Epithelial cell of esophagus (primary cell): ENCODE measurements at regions not wholly inside any gene's neighbourhood (a gene's known extent, or its start where the extent isn't known, plus 50 kb on each side); places are given as distances from the start of the nearest gene placed in this dataset.
A peak's percentile ranks its signal among the peaks of the same experiment; 100 is the strongest.

ENCODE experiments used
- DNase-seq: peaks from one replicate; pipeline ENCODE4 v3.0.0; 2010; ENCODE audit warnings: low read depth
- H3K4me3 ChIP-seq: 2 replicates; pipeline ENCODE4 v1.5.1; 2011; ENCODE audit warnings: mild to moderate bottlenecking, low read length, control low read depth
- TF ChIP-seq, protein P1 (sequence below): IDR thresholded peaks from 2 replicates; pipeline ENCODE4 v1.5.1; 2011; ENCODE audit warnings: low read depth, mild to moderate bottlenecking, low read length, control low read depth, inconsistent platforms; ENCODE audit not compliant: insufficient read depth; ENCODE audit errors: missing control alignments

GRCh38 chr4:67104145-67104544, 441.2 kb downstream of the CENPC start:
- TF ChIP-seq, protein P1, sequence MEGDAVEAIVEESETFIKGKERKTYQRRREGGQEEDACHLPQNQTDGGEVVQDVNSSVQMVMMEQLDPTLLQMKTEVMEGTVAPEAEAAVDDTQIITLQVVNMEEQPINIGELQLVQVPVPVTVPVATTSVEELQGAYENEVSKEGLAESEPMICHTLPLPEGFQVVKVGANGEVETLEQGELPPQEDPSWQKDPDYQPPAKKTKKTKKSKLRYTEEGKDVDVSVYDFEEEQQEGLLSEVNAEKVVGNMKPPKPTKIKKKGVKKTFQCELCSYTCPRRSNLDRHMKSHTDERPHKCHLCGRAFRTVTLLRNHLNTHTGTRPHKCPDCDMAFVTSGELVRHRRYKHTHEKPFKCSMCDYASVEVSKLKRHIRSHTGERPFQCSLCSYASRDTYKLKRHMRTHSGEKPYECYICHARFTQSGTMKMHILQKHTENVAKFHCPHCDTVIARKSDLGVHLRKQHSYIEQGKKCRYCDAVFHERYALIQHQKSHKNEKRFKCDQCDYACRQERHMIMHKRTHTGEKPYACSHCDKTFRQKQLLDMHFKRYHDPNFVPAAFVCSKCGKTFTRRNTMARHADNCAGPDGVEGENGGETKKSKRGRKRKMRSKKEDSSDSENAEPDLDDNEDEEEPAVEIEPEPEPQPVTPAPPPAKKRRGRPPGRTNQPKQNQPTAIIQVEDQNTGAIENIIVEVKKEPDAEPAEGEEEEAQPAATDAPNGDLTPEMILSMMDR, result no peak
- DNase-seq, result peak; percentile 15
- H3K4me3 ChIP-seq, result no peak overlapping the region

DNA sequence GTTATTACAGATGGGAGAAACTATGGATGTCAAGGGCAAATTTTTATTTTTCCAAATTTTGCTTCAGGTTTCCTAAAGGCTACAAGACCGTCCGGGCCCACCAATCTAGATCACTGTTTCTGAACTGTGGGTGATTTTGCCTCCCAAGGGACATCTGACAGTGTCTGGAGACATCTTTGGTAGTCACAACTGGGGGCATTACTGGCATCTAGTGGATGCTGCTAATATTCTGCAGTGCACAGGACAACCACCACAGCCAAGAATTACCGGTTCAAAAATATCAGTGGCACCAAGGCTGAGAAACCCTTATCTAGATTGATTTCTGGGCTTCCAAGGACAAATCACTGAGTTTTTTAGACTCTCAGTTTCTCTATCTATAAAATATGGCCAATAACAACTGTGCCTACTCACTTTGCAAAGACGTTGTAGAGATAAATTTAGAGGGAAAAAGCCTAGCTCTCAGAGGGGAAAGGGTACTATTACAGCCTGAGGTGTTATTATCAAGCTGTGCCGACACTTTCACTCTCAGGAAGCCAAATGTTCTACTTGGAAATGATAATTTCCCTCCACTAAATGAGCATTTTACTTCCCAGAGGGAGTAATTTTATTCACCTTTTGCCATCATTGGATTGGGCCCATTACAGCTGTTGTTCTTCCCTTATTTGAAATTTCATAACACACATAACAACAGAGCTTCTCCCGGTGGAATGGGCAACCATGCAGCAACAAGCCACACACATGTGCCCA, 442.1 kb downstream of the CENPC start:
- DNase-seq, result no peak
- H3K4me3 ChIP-seq, result no peak overlapping the region
- TF ChIP-seq, protein P1, result no peak

DNA sequence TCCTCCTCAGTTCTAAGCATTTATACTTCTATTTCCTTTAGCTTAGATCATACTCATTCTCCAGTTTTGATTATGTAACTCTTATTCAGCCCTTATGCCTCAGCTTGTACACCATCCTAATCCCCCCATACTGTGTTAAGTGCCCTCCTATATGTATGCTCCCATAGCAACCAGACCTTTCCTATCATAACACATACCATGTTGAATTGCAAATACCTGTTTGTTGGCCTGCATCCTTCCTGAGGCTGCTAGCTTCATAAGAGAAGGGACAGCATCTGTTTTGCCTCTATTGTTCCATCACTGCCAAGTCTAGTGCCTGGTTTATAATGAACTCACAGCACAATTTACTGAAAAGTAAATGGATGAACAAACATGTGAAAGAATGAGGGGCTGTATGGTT, 443.7 kb downstream of the CENPC start:
- H3K4me3 ChIP-seq, result no peak overlapping the region
- DNase-seq, result no peak
- TF ChIP-seq, protein P1, result no peak

DNA sequence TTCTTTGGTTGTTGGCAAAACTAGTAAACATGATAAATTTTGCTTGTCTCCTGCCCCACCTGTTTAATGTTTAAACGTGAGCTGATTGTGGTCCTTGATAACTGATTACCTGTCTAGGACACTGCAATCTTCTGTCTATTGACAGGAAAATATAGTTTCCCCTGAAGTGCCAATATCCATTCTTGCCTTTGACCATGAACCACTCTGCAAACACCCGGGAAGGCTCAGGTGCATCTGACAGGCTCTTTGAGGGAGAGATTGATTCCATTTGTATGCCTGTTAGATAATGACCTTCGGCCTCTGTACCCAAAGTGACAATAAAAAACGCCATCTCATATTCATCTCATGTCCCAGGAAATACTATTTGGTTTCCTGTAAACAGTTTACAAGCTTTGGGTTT, 453.0 kb downstream of the CENPC start:
- DNase-seq, result no peak
- TF ChIP-seq, protein P1, result no peak
- no peak overlapping the region for H3K4me3 ChIP-seq

DNA sequence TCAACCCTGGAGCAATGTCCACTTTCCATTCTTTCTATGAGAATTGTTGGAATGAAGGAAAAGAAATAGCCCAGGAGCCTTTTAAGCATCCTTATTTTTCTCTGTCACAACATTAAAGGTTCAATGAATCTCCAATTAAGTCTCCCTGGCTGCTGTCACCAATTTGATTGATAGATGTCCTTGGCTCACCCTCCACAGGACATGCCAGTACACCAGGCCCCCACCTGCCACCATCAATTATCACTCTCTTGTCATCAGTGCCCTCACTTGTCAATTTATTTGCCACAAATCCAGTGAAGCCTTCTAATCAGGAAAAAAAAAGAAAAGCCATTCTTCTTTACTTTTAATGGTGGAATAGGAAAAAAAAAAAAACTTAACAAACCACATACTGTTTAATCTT, 453.6 kb downstream of the CENPC start:
- TF ChIP-seq, protein P1, result no peak
- no peak for DNase-seq
- no peak overlapping the region for H3K4me3 ChIP-seq

- peak; percentile 62 for DNase-seq
- H3K4me3 ChIP-seq, result no peak overlapping the region
- TF ChIP-seq, protein P1, result peak; percentile 74
These were observed 457.4 kb downstream of the CENPC start for GRCh38 chr4:67087897-67088296.

- H3K4me3 ChIP-seq, result no peak overlapping the region
These were observed 460.5 kb downstream of the CENPC start for GRCh38 chr4:67084783-67085182.

More at GRCh38 chr4:67084783-67085182, 460.5 kb downstream of the CENPC start:
- TF ChIP-seq, protein P1, result no peak
- DNase-seq, result no peak
